ENCODE measurements at regions not wholly inside any gene's neighbourhood (a gene's known extent, or its start where the extent isn't known, plus 50 kb on each side); places are given as distances from the start of the nearest gene placed in this dataset.

DNA sequence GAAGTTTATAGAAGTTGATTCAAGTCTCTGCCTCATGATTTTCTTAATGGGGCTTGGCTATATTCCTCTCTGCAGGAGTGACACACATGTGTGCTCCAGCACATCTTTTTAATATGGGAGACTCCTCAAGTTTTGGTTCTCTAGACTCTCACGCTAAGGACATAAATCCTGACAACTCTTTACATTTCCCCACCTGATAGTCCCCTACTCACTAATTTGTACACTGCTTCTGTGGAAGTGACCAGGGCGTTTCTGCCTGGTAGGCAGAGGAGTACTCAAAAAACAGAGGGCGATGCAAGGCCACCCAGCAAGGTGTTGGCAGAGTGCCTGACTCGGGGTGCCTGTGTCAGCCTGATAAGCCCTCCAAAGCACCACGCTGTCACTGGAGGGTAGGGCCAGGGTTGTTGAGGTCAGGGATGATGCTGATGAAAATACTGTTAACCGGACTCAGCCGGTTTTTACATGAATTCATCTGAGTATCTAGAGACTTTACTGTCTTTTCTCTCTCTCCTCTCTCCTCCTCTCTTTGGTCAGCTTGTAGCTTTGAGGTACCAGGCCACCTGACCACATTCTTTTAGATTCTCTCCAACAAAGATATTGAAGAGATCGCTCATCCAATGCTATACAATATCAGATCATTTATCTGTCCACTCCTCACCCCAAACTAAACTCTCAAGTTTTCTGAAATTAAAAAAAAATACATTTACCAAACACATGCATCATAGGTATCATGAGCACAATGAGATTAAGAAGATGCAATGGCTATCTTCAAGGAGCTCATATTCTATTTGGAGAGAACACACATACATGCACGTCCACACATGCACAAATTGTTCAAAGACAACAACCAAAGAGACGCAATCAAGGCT lies 205.2 kb downstream of the PIK3R1 start:
- TF ChIP-seq CTCF (conservative IDR thresholded peaks at IDR 0.05) = no peak
- no peak for TF ChIP-seq ZFX (IDR thresholded peaks at IDR 0.05)
